ENCODE measurements at regions not wholly inside any gene's neighbourhood (a gene's known extent, or its start where the extent isn't known, plus 50 kb on each side); places are given as distances from the start of the nearest gene placed in this dataset.

DNA sequence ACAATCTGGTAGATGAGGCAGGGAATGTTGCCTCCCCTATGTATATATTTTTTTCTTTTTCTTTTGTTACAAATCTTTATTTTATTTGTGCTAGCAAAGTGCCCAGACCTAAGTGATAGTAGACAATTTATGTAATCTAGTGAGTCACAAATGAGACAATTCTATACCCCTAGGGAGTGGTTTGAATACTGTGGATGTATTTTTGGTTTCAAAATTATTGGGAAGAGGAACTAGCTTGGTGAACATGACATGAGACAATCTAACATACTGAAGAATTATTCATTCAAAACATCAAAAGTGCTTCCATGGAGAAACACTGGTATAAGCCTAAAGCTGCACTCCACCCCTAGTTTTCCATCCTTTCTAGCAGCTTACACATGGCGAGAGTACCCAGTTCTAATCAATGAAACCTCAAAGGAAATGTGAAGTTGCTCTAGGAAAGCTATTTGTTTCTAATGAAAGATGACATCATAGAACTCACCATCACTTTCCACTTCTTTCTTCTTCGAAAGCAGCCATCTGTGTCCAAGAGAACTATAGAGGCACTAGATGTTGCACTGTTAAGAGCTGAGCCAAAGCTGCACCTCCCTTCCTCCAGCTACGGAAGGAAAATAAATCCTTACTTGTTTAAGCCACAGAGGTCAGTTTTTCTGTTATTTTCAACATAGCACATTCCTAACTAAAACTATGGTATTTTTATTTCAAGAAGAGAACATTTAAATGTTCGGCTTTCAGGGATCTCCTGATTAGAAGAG, 764.6 kb downstream of the LTN1 start:
- no peak overlapping the region for H3K27ac ChIP-seq
- ATAC-seq (ENCODE audit: low FRiP score in 2 of 2) = peak in 1 of 2 donors; percentile 75
- no peak for DNase-seq
- H3K4me1 ChIP-seq = peaks cover 0 to 6% (median 3%) of the 10 kb centered on the region in 4 donors
- H3K9me3 ChIP-seq = no peaks in the 10 kb centered on the region
- TF ChIP-seq POLR2A (IDR thresholded peaks at IDR 0.05) (no peak), EP300 (IDR thresholded peaks at IDR 0.05) (no peak), POLR2AphosphoS5 (IDR thresholded peaks at IDR 0.05) (no peak)
- TF ChIP-seq, protein P1, sequence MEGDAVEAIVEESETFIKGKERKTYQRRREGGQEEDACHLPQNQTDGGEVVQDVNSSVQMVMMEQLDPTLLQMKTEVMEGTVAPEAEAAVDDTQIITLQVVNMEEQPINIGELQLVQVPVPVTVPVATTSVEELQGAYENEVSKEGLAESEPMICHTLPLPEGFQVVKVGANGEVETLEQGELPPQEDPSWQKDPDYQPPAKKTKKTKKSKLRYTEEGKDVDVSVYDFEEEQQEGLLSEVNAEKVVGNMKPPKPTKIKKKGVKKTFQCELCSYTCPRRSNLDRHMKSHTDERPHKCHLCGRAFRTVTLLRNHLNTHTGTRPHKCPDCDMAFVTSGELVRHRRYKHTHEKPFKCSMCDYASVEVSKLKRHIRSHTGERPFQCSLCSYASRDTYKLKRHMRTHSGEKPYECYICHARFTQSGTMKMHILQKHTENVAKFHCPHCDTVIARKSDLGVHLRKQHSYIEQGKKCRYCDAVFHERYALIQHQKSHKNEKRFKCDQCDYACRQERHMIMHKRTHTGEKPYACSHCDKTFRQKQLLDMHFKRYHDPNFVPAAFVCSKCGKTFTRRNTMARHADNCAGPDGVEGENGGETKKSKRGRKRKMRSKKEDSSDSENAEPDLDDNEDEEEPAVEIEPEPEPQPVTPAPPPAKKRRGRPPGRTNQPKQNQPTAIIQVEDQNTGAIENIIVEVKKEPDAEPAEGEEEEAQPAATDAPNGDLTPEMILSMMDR (IDR thresholded peaks at IDR 0.05) = no peak
- WGBS, 2 donors = 67 to 75% methylated on average over 4 of the region's 4 CpGs
- H3K4me3 ChIP-seq = no peak overlapping the region
- no peaks in the 10 kb centered on the region for H3K36me3 ChIP-seq
- no peaks in the 10 kb centered on the region for H3K27me3 ChIP-seq

DNA sequence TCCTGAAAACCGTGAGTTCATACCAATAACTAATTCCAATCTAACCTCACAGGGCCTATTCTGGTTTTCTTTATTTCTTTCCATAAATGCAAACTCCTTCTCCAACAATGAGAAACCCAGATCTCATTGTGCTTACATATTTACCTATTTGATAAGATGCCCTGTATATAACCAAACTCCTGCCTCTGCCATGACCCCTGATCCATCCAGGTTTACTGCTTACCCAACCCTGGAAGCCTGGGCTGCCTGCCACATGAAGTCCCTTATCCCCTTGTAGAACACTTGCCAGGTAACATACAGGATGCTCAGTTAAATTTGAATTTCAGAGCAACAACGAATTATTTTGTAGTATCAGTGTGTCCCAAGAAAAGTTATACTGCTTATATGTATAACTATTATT, 766.1 kb downstream of the LTN1 start:
- H3K9me3 ChIP-seq = no peaks in the 10 kb centered on the region
- ATAC-seq (ENCODE audit: low FRiP score in 2 of 2) = no peak
- H3K27me3 ChIP-seq = no peaks in the 10 kb centered on the region
- H3K36me3 ChIP-seq = no peaks in the 10 kb centered on the region
- TF ChIP-seq, protein P1 (IDR thresholded peaks at IDR 0.05) = no peak
- TF ChIP-seq POLR2A (IDR thresholded peaks at IDR 0.05) (no peak), EP300 (IDR thresholded peaks at IDR 0.05) (no peak), POLR2AphosphoS5 (IDR thresholded peaks at IDR 0.05) (no peak)
- no peak for DNase-seq
- no peak overlapping the region for H3K4me3 ChIP-seq
- H3K4me1 ChIP-seq = peaks cover 0 to 6% (median 3%) of the 10 kb centered on the region in 4 donors
- no peak overlapping the region for H3K27ac ChIP-seq
- 79 to 86% methylated on average over 2 of the region's 2 CpGs for WGBS, 2 donors

DNA sequence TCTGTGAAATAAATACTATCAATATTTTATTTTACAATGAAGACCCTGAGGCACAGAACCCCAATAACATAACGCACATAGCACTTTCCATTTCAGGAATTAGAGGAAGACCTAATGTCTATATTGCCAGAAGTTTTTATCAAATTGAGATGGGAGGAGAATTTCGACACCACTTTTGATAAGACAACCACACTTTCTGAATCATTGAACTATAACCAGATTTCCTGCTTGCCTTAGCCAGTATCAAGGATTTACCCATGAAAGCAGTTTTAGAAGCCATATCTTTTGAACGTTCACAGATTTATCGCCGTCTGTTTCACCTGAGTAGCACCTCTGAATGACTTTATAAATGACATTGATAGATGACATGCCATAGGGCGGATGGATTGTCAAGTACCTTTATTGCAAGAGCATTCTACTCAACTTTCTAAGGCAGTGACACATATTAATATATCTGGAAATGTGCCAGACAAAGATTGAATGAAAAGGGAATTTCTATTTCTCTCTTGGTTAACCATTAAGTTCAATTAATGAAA, 768.4 kb downstream of the LTN1 start:
- H3K9me3 ChIP-seq = no peaks in the 10 kb centered on the region
- H3K27me3 ChIP-seq = no peaks in the 10 kb centered on the region
- no peaks in the 10 kb centered on the region for H3K4me1 ChIP-seq
- H3K36me3 ChIP-seq = no peaks in the 10 kb centered on the region
- DNase-seq = no peak
- no peak overlapping the region for H3K27ac ChIP-seq
- 79 to 92% methylated on average over 6 of the region's 6 CpGs for WGBS, 2 donors
- no peak for ATAC-seq (ENCODE audit: low FRiP score in 2 of 2)
- H3K4me3 ChIP-seq = no peak overlapping the region
- TF ChIP-seq, protein P1 (IDR thresholded peaks at IDR 0.05) = no peak
- TF ChIP-seq POLR2AphosphoS5 (IDR thresholded peaks at IDR 0.05) (no peak), POLR2A (IDR thresholded peaks at IDR 0.05) (no peak), EP300 (IDR thresholded peaks at IDR 0.05) (no peak)

DNA sequence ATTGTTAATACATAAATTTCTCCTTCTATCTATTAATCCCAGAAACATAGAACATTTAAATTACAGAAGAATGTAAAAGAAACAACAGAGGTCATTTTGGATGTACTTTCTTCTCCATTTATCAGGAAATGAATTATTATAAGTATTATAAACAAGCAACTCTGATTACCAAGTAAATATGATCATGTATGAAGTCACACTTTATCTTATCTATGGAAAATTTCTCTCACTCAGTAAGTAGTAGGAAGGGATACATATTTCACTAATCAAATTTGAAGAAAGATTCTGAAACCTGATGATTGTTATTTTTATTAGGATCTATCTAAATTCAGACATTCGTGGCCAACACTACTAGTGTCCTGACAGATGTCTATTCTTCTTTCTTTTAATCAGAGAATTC, 770.7 kb downstream of the LTN1 start:
- DNase-seq (no peak), ATAC-seq (ENCODE audit: low FRiP score in 2 of 2) (no peak)
- Histone ChIP-seq H3K36me3 (no peaks in the 10 kb centered on the region), H3K27me3 (no peaks in the 10 kb centered on the region), H3K4me1 (no peaks in the 10 kb centered on the region), H3K4me3 (no peak overlapping the region), H3K27ac (no peak overlapping the region), H3K9me3 (no peaks in the 10 kb centered on the region)
- no peak for TF ChIP-seq POLR2A (IDR thresholded peaks at IDR 0.05)
- TF ChIP-seq, protein P1 (IDR thresholded peaks at IDR 0.05) = no peak
- TF ChIP-seq EP300 (IDR thresholded peaks at IDR 0.05) = no peak
- TF ChIP-seq POLR2AphosphoS5 (IDR thresholded peaks at IDR 0.05) = no peak
- WGBS, 2 donors = 76 to 84% methylated on average over 1 of the region's 1 CpG

DNA sequence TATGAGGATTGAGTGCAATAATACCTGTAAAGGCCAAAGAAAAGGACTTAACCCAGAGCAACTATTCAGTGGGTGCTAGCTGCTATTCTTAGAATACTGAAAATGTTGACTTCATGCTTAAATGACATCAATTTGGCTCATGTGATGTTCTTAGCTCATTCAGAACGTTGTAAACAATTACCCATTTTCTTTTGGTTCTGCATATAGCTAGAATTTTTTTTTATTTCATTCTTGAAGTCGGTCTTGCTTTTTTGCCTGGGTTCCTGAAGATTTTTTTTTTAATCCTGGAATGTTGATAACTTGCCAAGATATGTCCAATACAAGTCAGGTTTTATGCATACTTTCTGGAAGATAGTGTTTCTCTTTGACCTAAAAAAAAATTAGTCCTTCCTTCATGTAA, 772.0 kb downstream of the LTN1 start:
- H3K27me3 ChIP-seq = no peaks in the 10 kb centered on the region
- H3K9me3 ChIP-seq = no peaks in the 10 kb centered on the region
- no peak overlapping the region for H3K4me3 ChIP-seq
- TF ChIP-seq POLR2AphosphoS5 (IDR thresholded peaks at IDR 0.05) (no peak), POLR2A (IDR thresholded peaks at IDR 0.05) (no peak), EP300 (IDR thresholded peaks at IDR 0.05) (no peak)
- TF ChIP-seq, protein P1 (IDR thresholded peaks at IDR 0.05) = no peak
- 38 to 40% methylated on average over 2 of the region's 2 CpGs for WGBS, 2 donors
- H3K4me1 ChIP-seq = no peaks in the 10 kb centered on the region
- DNase-seq (no peak), ATAC-seq (ENCODE audit: low FRiP score in 2 of 2) (no peak)
- no peaks in the 10 kb centered on the region for H3K36me3 ChIP-seq
- H3K27ac ChIP-seq = no peak overlapping the region
